Retinal pigment epithelial cell (primary cell): ENCODE measurements at regions not wholly inside any gene's neighbourhood (a gene's known extent, or its start where the extent isn't known, plus 50 kb on each side); places are given as distances from the start of the nearest gene placed in this dataset.
"Not testable (repeated sequence)": the region's sequence is repeated elsewhere in the genome, so short reads cannot be mapped to it uniquely, and the experiment has no call there.

Source experiments
- DNase-seq: peaks from one replicate; pipeline ENCODE4 v3.0.0-alpha.2; 2010; ENCODE audit warnings: low read depth
- H3K4me3 ChIP-seq: 2 replicates; pipeline ENCODE4 v1.5.1; 2011; ENCODE audit warnings: mild to moderate bottlenecking, low read length, control low read depth, moderate library complexity
- CTCF ChIP-seq: conservative IDR thresholded peaks from 2 replicates; pipeline ENCODE4 v1.5.1; 2011; ENCODE audit warnings: low read depth, low read length, control low read depth, inconsistent platforms

GRCh38 chr1:163589735-163590134 is 268.0 kb downstream of the NUF2 start:
- no peak for TF ChIP-seq CTCF
- DNase-seq: no peak
- no peak overlapping the region for H3K4me3 ChIP-seq

- DNase-seq, H3K4me3 ChIP-seq: not testable (repeated sequence)
Observed at GRCh38 chr1:163591131-163591530, 269.4 kb downstream of the NUF2 start.

- H3K4me3 ChIP-seq: not testable (repeated sequence)
Observed at GRCh38 chr1:163592623-163593022, 270.9 kb downstream of the NUF2 start.

GRCh38 chr1:163596106-163596505 is 274.4 kb downstream of the NUF2 start:
- not testable (repeated sequence) for DNase-seq, H3K4me3 ChIP-seq

More at GRCh38 chr1:163592623-163593022, 270.9 kb downstream of the NUF2 start:
- DNase-seq: not testable (repeated sequence)

GRCh38 chr1:163596541-163597258 is 274.9 kb downstream of the NUF2 start:
- no peak for DNase-seq
- no peak for TF ChIP-seq CTCF
- no peak overlapping the region for H3K4me3 ChIP-seq

- no peak for TF ChIP-seq CTCF
- no peak for DNase-seq
- H3K4me3 ChIP-seq: no peak overlapping the region
Observed at GRCh38 chr1:163604321-163604720, 282.6 kb downstream of the NUF2 start.

- no peak for TF ChIP-seq CTCF
- no peak for DNase-seq
- H3K4me3 ChIP-seq: no peak overlapping the region
Observed at GRCh38 chr1:163604896-163605295, 283.1 kb downstream of the NUF2 start.

GRCh38 chr1:163608979-163609378 is 287.2 kb downstream of the NUF2 start:
- no peak for TF ChIP-seq CTCF
- no peak overlapping the region for H3K4me3 ChIP-seq

GRCh38 chr1:163609858-163610257 is 288.1 kb downstream of the NUF2 start:
- no peak for DNase-seq
- TF ChIP-seq CTCF: no peak
- no peak overlapping the region for H3K4me3 ChIP-seq

More at GRCh38 chr1:163608979-163609378, 287.2 kb downstream of the NUF2 start:
- no peak for DNase-seq
